ENCODE measurements at regions not wholly inside any gene's neighbourhood (a gene's known extent, or its start where the extent isn't known, plus 50 kb on each side); places are given as distances from the start of the nearest gene placed in this dataset.
A peak's percentile ranks its signal among the peaks of the same experiment; 100 is the strongest.

GRCh38 chr5:88394536-88395175 is 126.0 kb upstream of the TMEM161B start:
- TF ChIP-seq CTCF (conservative IDR thresholded peaks at IDR 0.05 in 1 of 2, IDR thresholded peaks at IDR 0.05 in 1 of 2; ENCODE audit: low read depth in 1 of 2, low read length in 2 of 2) (no peak), EZH2 (IDR thresholded peaks at IDR 0.05; ENCODE audit: low read length, missing control alignments) (no peak)
- H3K9ac ChIP-seq (ENCODE audit: insufficient read depth, low read length) = no peak overlapping the region
- H3K4me3 ChIP-seq (replicated peaks in 1 of 4; ENCODE audit: control extremely low read depth in 1 of 4, insufficient read depth in 1 of 4, low read depth in 3 of 4, low read length in 4 of 4) = no peak overlapping the region
- H3K36me3 ChIP-seq (ENCODE audit: control insufficient read depth, insufficient read depth, low read length) = no peaks in the 10 kb centered on the region
- DNase-seq (ENCODE audit: low read depth in 2 of 2) = peak in 1 of 2 donors; percentile 49
- no peaks in the 10 kb centered on the region for H3K4me1 ChIP-seq (ENCODE audit: control insufficient read depth, extremely low read depth, insufficient read depth, low read length)
- H3K79me2 ChIP-seq (ENCODE audit: control insufficient read depth, insufficient read depth, low read length) = no peaks in the 10 kb centered on the region
- no peaks in the 10 kb centered on the region for H3K27me3 ChIP-seq (ENCODE audit: control insufficient read depth, insufficient read depth, low read length)
- H3K9me3 ChIP-seq (ENCODE audit: control insufficient read depth, insufficient read depth, low read depth, low read length) = no peaks in the 10 kb centered on the region
- H3K27ac ChIP-seq (ENCODE audit: insufficient read depth, low read length) = no peak overlapping the region
- H3K4me2 ChIP-seq (ENCODE audit: extremely low read depth, insufficient read depth, low read length) = no peak overlapping the region
- no peaks in the 10 kb centered on the region for H4K20me1 ChIP-seq (ENCODE audit: control insufficient read depth, extremely low read depth, insufficient read depth, low read length)
- no peak overlapping the region for H2AFZ ChIP-seq (ENCODE audit: low read length)

GRCh38 chr5:88393716-88394535 is 125.3 kb upstream of the TMEM161B start:
- Histone ChIP-seq H3K27ac (ENCODE audit: insufficient read depth, low read length) (no peak overlapping the region), H3K4me1 (ENCODE audit: control insufficient read depth, extremely low read depth, insufficient read depth, low read length) (no peaks in the 10 kb centered on the region), H3K36me3 (ENCODE audit: control insufficient read depth, insufficient read depth, low read length) (no peaks in the 10 kb centered on the region), H3K4me2 (ENCODE audit: extremely low read depth, insufficient read depth, low read length) (no peak overlapping the region), H3K9ac (ENCODE audit: insufficient read depth, low read length) (no peak overlapping the region), H4K20me1 (ENCODE audit: control insufficient read depth, extremely low read depth, insufficient read depth, low read length) (no peaks in the 10 kb centered on the region), H2AFZ (ENCODE audit: low read length) (no peak overlapping the region), H3K9me3 (ENCODE audit: control insufficient read depth, insufficient read depth, low read depth, low read length) (no peaks in the 10 kb centered on the region), H3K79me2 (ENCODE audit: control insufficient read depth, insufficient read depth, low read length) (no peaks in the 10 kb centered on the region), H3K4me3 (replicated peaks in 1 of 4; ENCODE audit: control extremely low read depth in 1 of 4, insufficient read depth in 1 of 4, low read depth in 3 of 4, low read length in 4 of 4) (no peak overlapping the region), H3K27me3 (ENCODE audit: control insufficient read depth, insufficient read depth, low read length) (no peaks in the 10 kb centered on the region)
- TF ChIP-seq EZH2 (IDR thresholded peaks at IDR 0.05; ENCODE audit: low read length, missing control alignments) (no peak), CTCF (conservative IDR thresholded peaks at IDR 0.05 in 1 of 2, IDR thresholded peaks at IDR 0.05 in 1 of 2; ENCODE audit: low read depth in 1 of 2, low read length in 2 of 2) (no peak)
- DNase-seq (ENCODE audit: low read depth in 2 of 2) = no peak

GRCh38 chr5:88393042-88393441 is 124.4 kb upstream of the TMEM161B start:
- Histone ChIP-seq H3K27me3 (ENCODE audit: control insufficient read depth, insufficient read depth, low read length) (no peaks in the 10 kb centered on the region), H3K36me3 (ENCODE audit: control insufficient read depth, insufficient read depth, low read length) (no peaks in the 10 kb centered on the region), H3K9ac (ENCODE audit: insufficient read depth, low read length) (no peak overlapping the region), H3K27ac (ENCODE audit: insufficient read depth, low read length) (no peak overlapping the region), H2AFZ (ENCODE audit: low read length) (no peak overlapping the region), H4K20me1 (ENCODE audit: control insufficient read depth, extremely low read depth, insufficient read depth, low read length) (no peaks in the 10 kb centered on the region), H3K79me2 (ENCODE audit: control insufficient read depth, insufficient read depth, low read length) (no peaks in the 10 kb centered on the region), H3K4me1 (ENCODE audit: control insufficient read depth, extremely low read depth, insufficient read depth, low read length) (no peaks in the 10 kb centered on the region), H3K9me3 (ENCODE audit: control insufficient read depth, insufficient read depth, low read depth, low read length) (no peaks in the 10 kb centered on the region), H3K4me3 (replicated peaks in 1 of 4; ENCODE audit: control extremely low read depth in 1 of 4, insufficient read depth in 1 of 4, low read depth in 3 of 4, low read length in 4 of 4) (no peak overlapping the region), H3K4me2 (ENCODE audit: extremely low read depth, insufficient read depth, low read length) (no peak overlapping the region)
- TF ChIP-seq EZH2 (IDR thresholded peaks at IDR 0.05; ENCODE audit: low read length, missing control alignments) = no peak
- no peak for TF ChIP-seq CTCF (conservative IDR thresholded peaks at IDR 0.05 in 1 of 2, IDR thresholded peaks at IDR 0.05 in 1 of 2; ENCODE audit: low read depth in 1 of 2, low read length in 2 of 2)
- no peak for DNase-seq (ENCODE audit: low read depth in 2 of 2)

Measured in fibroblast of lung (primary cell).